Liver (tissue), 3 donors: ENCODE measurements at regions not wholly inside any gene's neighbourhood (a gene's known extent, or its start where the extent isn't known, plus 50 kb on each side); places are given as distances from the start of the nearest gene placed in this dataset.

ENCODE experiments used
- CTCF ChIP-seq: fragments of 150-350 bp; IDR thresholded peaks from 2 replicates; pipeline ENCODE4 v1.5.1; 2017; ENCODE audit warnings: improper control_type of control experiment, low read depth, low read length; ENCODE audit not compliant: missing input control
- EGR1 ChIP-seq, 2 donors: IDR thresholded peaks; 2 replicates each; pipeline ENCODE4 v1.6.1; 2016 to 2018; ENCODE audit warnings: antibody characterized with exemption in 2 of 2, low read depth in 2 of 2
- GABPA ChIP-seq, 2 donors: IDR thresholded peaks in 1 of 2; conservative IDR thresholded peaks in 1 of 2; 2 replicates each; pipeline ENCODE4 v1.6.1; 2016; ENCODE audit warnings: antibody characterized with exemption in 2 of 2, mild to moderate bottlenecking in 1 of 2, moderate library complexity in 1 of 2
- JUND ChIP-seq, 2 donors: IDR thresholded peaks; 2 replicates each; pipeline ENCODE4 v1.6.1; 2016; ENCODE audit warnings: antibody characterized with exemption in 2 of 2
- NR2F2 ChIP-seq: IDR thresholded peaks from 2 replicates; pipeline ENCODE4 v1.6.1; 2016; ENCODE audit warnings: antibody characterized with exemption
- RAD21 ChIP-seq, 2 donors: IDR thresholded peaks; 2 replicates each; pipeline ENCODE4 v1.6.1; 2016; ENCODE audit warnings: antibody characterized with exemption in 2 of 2, mild to moderate bottlenecking in 2 of 2
- REST ChIP-seq: IDR thresholded peaks from 2 replicates; pipeline ENCODE4 v1.6.1; 2016; ENCODE audit warnings: antibody characterized with exemption, mild to moderate bottlenecking
- SP1 ChIP-seq: IDR thresholded peaks from 2 replicates; pipeline ENCODE4 v1.6.1; 2018; ENCODE audit warnings: antibody characterized with exemption, mild to moderate bottlenecking
- YY1 ChIP-seq: IDR thresholded peaks from 2 replicates; pipeline ENCODE4 v1.6.1; 2016; ENCODE audit warnings: antibody characterized with exemption, mild to moderate bottlenecking
- ZBTB33 ChIP-seq: IDR thresholded peaks from 2 replicates; pipeline ENCODE4 v1.6.1; 2016; ENCODE audit warnings: antibody characterized with exemption
- donor health status: healthy.
- donor health status: healthy.

- TF ChIP-seq ZBTB33 (no peak), JUND (IDR thresholded peaks at IDR 0.05) (no peak), CTCF (no peak), RAD21 (IDR thresholded peaks at IDR 0.05) (no peak), EGR1 (IDR thresholded peaks at IDR 0.05; ENCODE audit: low read depth in 2 of 2) (no peak), NR2F2 (no peak), GABPA (IDR thresholded peaks at IDR 0.05 in 1 of 2, conservative IDR thresholded peaks at IDR 0.05 in 1 of 2) (no peak), YY1 (no peak), SP1 (no peak), REST (no peak)
These were observed 323.8 kb upstream of the IRX4 start for GRCh38 chr5:2206293-2207108.
